Mesenchymal stem cell (in vitro differentiated cells and primary cell): ENCODE measurements at regions not wholly inside any gene's neighbourhood (a gene's known extent, or its start where the extent isn't known, plus 50 kb on each side); places are given as distances from the start of the nearest gene placed in this dataset.

ENCODE experiments used
- DNase-seq: peaks from one replicate; pipeline ENCODE4 v3.0.0-alpha.2; 2013
- H2AFZ ChIP-seq: one replicate; pipeline ENCODE4 v1.6.1; 2013; ENCODE audit warnings: low read depth, mild to moderate bottlenecking, control low read depth, inconsistent platforms, low read length, moderate library complexity
- H2AK5ac ChIP-seq: 2 replicates; pipeline ENCODE4 v1.6.1; 2013; ENCODE audit warnings: low read length, moderate library complexity, mild to moderate bottlenecking, inconsistent platforms; ENCODE audit not compliant: severe bottlenecking
- H2BK120ac ChIP-seq: one replicate; pipeline ENCODE4 v1.6.1; 2013; ENCODE audit warnings: low read depth, mild to moderate bottlenecking, inconsistent platforms, low read length, moderate library complexity
- H2BK12ac ChIP-seq, 2 experiments: one replicate each; pipeline ENCODE4 v1.6.1; 2013; ENCODE audit warnings: inconsistent platforms in 2 of 2, low read length in 2 of 2, mild to moderate bottlenecking in 2 of 2, moderate library complexity in 2 of 2, control low read depth in 1 of 2
- H2BK15ac ChIP-seq: one replicate; pipeline ENCODE4 v1.6.1; 2013; ENCODE audit warnings: mild to moderate bottlenecking, low read depth, inconsistent platforms; ENCODE audit not compliant: poor library complexity, severe bottlenecking
- H2BK5ac ChIP-seq: 2 replicates; pipeline ENCODE4 v1.6.1; 2013; ENCODE audit warnings: low read depth, mild to moderate bottlenecking, low read length, control low read depth, inconsistent platforms; ENCODE audit not compliant: poor library complexity, severe bottlenecking
- H3K14ac ChIP-seq, 2 experiments: one replicate each; pipeline ENCODE4 v1.6.1; 2013; ENCODE audit warnings: inconsistent platforms in 2 of 2, low read length in 2 of 2, control low read depth in 1 of 2, mild to moderate bottlenecking in 1 of 2, moderate library complexity in 1 of 2
- H3K18ac ChIP-seq, 2 experiments: one replicate each; pipeline ENCODE4 v1.6.1; 2013; ENCODE audit warnings: inconsistent platforms in 2 of 2, low read length in 2 of 2, control low read depth in 1 of 2, low read depth in 1 of 2, mild to moderate bottlenecking in 1 of 2
- H3K23ac ChIP-seq, 2 experiments: one replicate each; pipeline ENCODE4 v1.6.1; 2013; ENCODE audit warnings: inconsistent platforms in 2 of 2, low read length in 2 of 2, mild to moderate bottlenecking in 2 of 2, moderate library complexity in 2 of 2, control low read depth in 1 of 2
- H3K27ac ChIP-seq: 2 replicates; pipeline ENCODE4 v1.5.1; 2013; ENCODE audit warnings: mild to moderate bottlenecking, moderate library complexity, low read length, control low read depth, inconsistent platforms; ENCODE audit not compliant: poor library complexity, severe bottlenecking
- H3K27me3 ChIP-seq, 2 experiments: 2 replicates each; pipeline versions ENCODE4 v1.6.1 to v1.7.0; 2013; ENCODE audit warnings: low read length in 2 of 2, mild to moderate bottlenecking in 2 of 2, moderate library complexity in 2 of 2, control low read depth in 1 of 2, inconsistent platforms in 1 of 2; ENCODE audit not compliant: control insufficient read depth in 1 of 2, insufficient read depth in 1 of 2
- H3K36me3 ChIP-seq, 2 experiments: 2 replicates each; pipeline versions ENCODE4 v1.6.1 to v1.7.0; 2013; ENCODE audit warnings: low read length in 2 of 2, control low read depth in 1 of 2, inconsistent platforms in 1 of 2, low read depth in 1 of 2, mild to moderate bottlenecking in 1 of 2; ENCODE audit not compliant: insufficient read depth in 2 of 2, control insufficient read depth in 1 of 2
- H3K4ac ChIP-seq, 2 experiments: one replicate each; pipeline ENCODE4 v1.6.1; 2013; ENCODE audit warnings: inconsistent platforms in 2 of 2, low read length in 2 of 2, mild to moderate bottlenecking in 2 of 2, moderate library complexity in 2 of 2, control low read depth in 1 of 2, low read depth in 1 of 2
- H3K4me1 ChIP-seq: 2 replicates; pipeline ENCODE4 v1.6.1; 2013; ENCODE audit warnings: low read depth, low read length, control low read depth; ENCODE audit not compliant: control insufficient read depth, insufficient read depth
- H3K4me2 ChIP-seq: 2 replicates; pipeline ENCODE4 v1.6.1; 2013; ENCODE audit warnings: low read length, mild to moderate bottlenecking, inconsistent platforms; ENCODE audit not compliant: poor library complexity, severe bottlenecking
- H3K4me3 ChIP-seq, 2 experiments: 2 replicates each; pipeline versions ENCODE4 v1.5.1 to v1.7.0; 2013; ENCODE audit warnings: low read length in 2 of 2, mild to moderate bottlenecking in 2 of 2, control low read depth in 1 of 2, low read depth in 1 of 2; ENCODE audit not compliant: insufficient read depth in 1 of 2
- H3K79me1 ChIP-seq: replicated peaks from 2 replicates; pipeline ENCODE4 v1.6.1; 2013; ENCODE audit warnings: mild to moderate bottlenecking, control low read depth, low read length, inconsistent platforms; ENCODE audit not compliant: poor library complexity, severe bottlenecking
- H3K9ac ChIP-seq: 2 replicates; pipeline ENCODE4 v1.7.0; 2013; ENCODE audit warnings: mild to moderate bottlenecking, low read length, moderate library complexity
- H3K9me3 ChIP-seq: 2 replicates; pipeline ENCODE4 v1.7.0; 2013; ENCODE audit warnings: mild to moderate bottlenecking, low read length; ENCODE audit not compliant: control insufficient read depth
- H4K8ac ChIP-seq: one replicate; pipeline ENCODE4 v1.6.1; 2013; ENCODE audit warnings: inconsistent platforms, mild to moderate bottlenecking, low read length, moderate library complexity
- H4K91ac ChIP-seq: one replicate; pipeline ENCODE4 v1.6.1; 2013; ENCODE audit warnings: mild to moderate bottlenecking, low read length, inconsistent platforms
- WGBS: methylation state at CpG from one replicate; pipeline ENCODE4 v1.1.7; 2013; ENCODE audit warnings: mixed read lengths; 5-methylcytosine and 5-hydroxymethylcytosine counted together

- Histone ChIP-seq H3K23ac (no peak overlapping the region), H3K4me1 (no peaks in the 10 kb centered on the region), H3K9me3 (no peaks in the 10 kb centered on the region), H3K9ac (no peak overlapping the region), H3K27me3 (no peaks in the 10 kb centered on the region), H3K36me3 (no peaks in the 10 kb centered on the region), H2BK120ac (no peak overlapping the region), H2AK5ac (no peak overlapping the region), H2AFZ (no peak overlapping the region), H3K18ac (no peak overlapping the region), H2BK15ac (no peak overlapping the region), H3K4me2 (no peak overlapping the region), H3K14ac (no peak overlapping the region), H3K79me1 (no peaks in the 10 kb centered on the region), H3K4me3 (no peak overlapping the region), H2BK5ac (no peak overlapping the region), H2BK12ac (no peak overlapping the region), H4K8ac (no peak overlapping the region), H4K91ac (no peak overlapping the region), H3K4ac (no peak overlapping the region), H3K27ac (no peak overlapping the region)
- DNase-seq: no peak
- WGBS: 93% methylated on average over 2 of the region's 2 CpGs
Observed at GRCh38 chr2:81403508-81403907, 1099.0 kb upstream of the LRRTM1 start.

GRCh38 chr2:81396417-81397019 lies 1092.0 kb upstream of the LRRTM1 start:
- no peak overlapping the region for H4K8ac ChIP-seq
- H2BK12ac ChIP-seq: no peak overlapping the region
- no peak overlapping the region for H2BK15ac ChIP-seq
- H3K4me2 ChIP-seq: no peak overlapping the region
- no peak overlapping the region for H3K9ac ChIP-seq
- H3K27ac ChIP-seq: no peak overlapping the region
- no peak for DNase-seq
- H3K79me1 ChIP-seq: no peaks in the 10 kb centered on the region
- H3K4me1 ChIP-seq: no peaks in the 10 kb centered on the region
- H3K4ac ChIP-seq: no peak overlapping the region
- no peak overlapping the region for H2AFZ ChIP-seq
- H3K27me3 ChIP-seq: no peaks in the 10 kb centered on the region
- no peak overlapping the region for H2BK120ac ChIP-seq
- no peaks in the 10 kb centered on the region for H3K36me3 ChIP-seq
- no peak overlapping the region for H3K18ac ChIP-seq
- no peak overlapping the region for H2BK5ac ChIP-seq
- H3K23ac ChIP-seq: no peak overlapping the region
- no peak overlapping the region for H3K4me3 ChIP-seq
- H3K14ac ChIP-seq: no peak overlapping the region
- H4K91ac ChIP-seq: no peak overlapping the region
- WGBS: 80% methylated on average over 4 of the region's 4 CpGs
- H2AK5ac ChIP-seq: no peak overlapping the region
- no peaks in the 10 kb centered on the region for H3K9me3 ChIP-seq

GRCh38 chr2:81395746-81396145 lies 1091.2 kb upstream of the LRRTM1 start:
- no peak overlapping the region for H2AK5ac ChIP-seq
- no peak overlapping the region for H4K8ac ChIP-seq
- 47% methylated on average over 2 of the region's 2 CpGs for WGBS
- peaks cover 2% of the 10 kb centered on the region for H3K9me3 ChIP-seq
- H3K4me1 ChIP-seq: no peaks in the 10 kb centered on the region
- no peak overlapping the region for H2BK120ac ChIP-seq
- H2BK5ac ChIP-seq: no peak overlapping the region
- H3K27me3 ChIP-seq: no peaks in the 10 kb centered on the region
- no peak overlapping the region for H3K4ac ChIP-seq
- no peak overlapping the region for H2AFZ ChIP-seq
- no peaks in the 10 kb centered on the region for H3K79me1 ChIP-seq
- no peak overlapping the region for H4K91ac ChIP-seq
- no peaks in the 10 kb centered on the region for H3K36me3 ChIP-seq
- H3K9ac ChIP-seq: no peak overlapping the region
- no peak overlapping the region for H3K23ac ChIP-seq
- H3K14ac ChIP-seq: no peak overlapping the region
- H3K4me3 ChIP-seq: no peak overlapping the region
- H2BK15ac ChIP-seq: no peak overlapping the region
- no peak overlapping the region for H3K27ac ChIP-seq
- H3K18ac ChIP-seq: no peak overlapping the region
- no peak overlapping the region for H2BK12ac ChIP-seq
- H3K4me2 ChIP-seq: no peak overlapping the region
- no peak for DNase-seq

GRCh38 chr2:81389203-81389602 lies 1084.7 kb upstream of the LRRTM1 start:
- Histone ChIP-seq H3K4me1 (no peaks in the 10 kb centered on the region), H2AFZ (no peak overlapping the region), H2BK15ac (no peak overlapping the region), H3K23ac (no peak overlapping the region), H2BK5ac (no peak overlapping the region), H3K79me1 (no peaks in the 10 kb centered on the region), H3K27me3 (no peaks in the 10 kb centered on the region), H2BK120ac (no peak overlapping the region), H3K14ac (no peak overlapping the region), H3K4me3 (no peak overlapping the region), H2BK12ac (no peak overlapping the region), H3K9ac (no peak overlapping the region), H3K4ac (no peak overlapping the region), H4K91ac (no peak overlapping the region), H2AK5ac (no peak overlapping the region), H3K36me3 (no peaks in the 10 kb centered on the region), H3K27ac (no peak overlapping the region), H3K18ac (no peak overlapping the region), H3K9me3 (peaks cover 12% of the 10 kb centered on the region), H3K4me2 (no peak overlapping the region), H4K8ac (no peak overlapping the region)
- no peak for DNase-seq
- 58% methylated on average over 1 of the region's 3 CpGs for WGBS
